Suprapubic skin (tissue), 4 donors: ENCODE measurements at regions not wholly inside any gene's neighbourhood (a gene's known extent, or its start where the extent isn't known, plus 50 kb on each side); places are given as distances from the start of the nearest gene placed in this dataset.

Experiments
- CTCF ChIP-seq, 2 donors: fragments of 200-600 bp in 1 of 2; fragments of 450-650 bp in 1 of 2; sonication (generic) in 1 of 2; IDR thresholded peaks; one replicate each; pipeline ENCODE4 v1.5.1; 2016 to 2019; ENCODE audit warnings: antibody characterized with exemption in 2 of 2, mild to moderate bottlenecking in 1 of 2, moderate library complexity in 1 of 2
- EP300 ChIP-seq: sonication (generic); formaldehyde crosslinking; IDR thresholded peaks from one replicate; pipeline ENCODE4 v1.6.1; 2017; ENCODE audit warnings: antibody characterized with exemption
- POLR2A ChIP-seq, 2 donors: fragments of 450-650 bp; IDR thresholded peaks; one replicate each; pipeline ENCODE4 v1.6.1; 2017; ENCODE audit warnings: antibody characterized with exemption in 2 of 2, mild to moderate bottlenecking in 2 of 2, moderate library complexity in 2 of 2
- POLR2AphosphoS5 ChIP-seq, 3 donors: sonication (generic); formaldehyde crosslinking; IDR thresholded peaks; one replicate each; pipeline ENCODE4 v1.6.1; 2017; ENCODE audit warnings: antibody characterized with exemption in 3 of 3

- TF ChIP-seq EP300, result no peak
- TF ChIP-seq POLR2A (IDR thresholded peaks at IDR 0.05), result no peak
- no peak for TF ChIP-seq CTCF (IDR thresholded peaks at IDR 0.05)
- peak in 1 of 3 donors; percentile 19 for TF ChIP-seq POLR2AphosphoS5 (IDR thresholded peaks at IDR 0.05)
Measured at GRCh38 chr15:92808598-92809063, 91.5 kb upstream of the CHD2 start.
